ENCODE measurements at regions not wholly inside any gene's neighbourhood (a gene's known extent, or its start where the extent isn't known, plus 50 kb on each side); places are given as distances from the start of the nearest gene placed in this dataset.

DNA sequence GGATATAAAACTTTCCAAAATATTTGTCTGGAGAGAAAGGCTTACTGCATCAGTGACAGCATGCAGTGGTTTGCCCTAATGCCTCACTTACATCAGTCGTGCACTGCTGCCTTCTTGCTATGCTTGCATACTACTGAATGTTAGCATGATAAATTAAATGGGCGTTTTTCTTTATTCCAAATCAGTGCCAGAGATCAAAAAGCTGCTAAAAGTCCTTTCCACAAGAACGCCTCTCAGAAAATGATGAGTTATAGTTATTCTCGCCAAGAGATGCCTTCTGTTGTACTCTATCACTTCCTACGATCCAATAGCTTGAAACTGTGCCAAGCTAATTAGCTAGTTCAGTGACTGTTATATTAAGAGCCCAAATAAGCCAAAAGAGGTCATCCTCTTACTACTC lies 345.8 kb upstream of the ROBO2 start:
- intact Hi-C loops (cut with DNase I): no loop called here
- DNase-seq: peak in 1 of 42 donors; percentile 5

DNA sequence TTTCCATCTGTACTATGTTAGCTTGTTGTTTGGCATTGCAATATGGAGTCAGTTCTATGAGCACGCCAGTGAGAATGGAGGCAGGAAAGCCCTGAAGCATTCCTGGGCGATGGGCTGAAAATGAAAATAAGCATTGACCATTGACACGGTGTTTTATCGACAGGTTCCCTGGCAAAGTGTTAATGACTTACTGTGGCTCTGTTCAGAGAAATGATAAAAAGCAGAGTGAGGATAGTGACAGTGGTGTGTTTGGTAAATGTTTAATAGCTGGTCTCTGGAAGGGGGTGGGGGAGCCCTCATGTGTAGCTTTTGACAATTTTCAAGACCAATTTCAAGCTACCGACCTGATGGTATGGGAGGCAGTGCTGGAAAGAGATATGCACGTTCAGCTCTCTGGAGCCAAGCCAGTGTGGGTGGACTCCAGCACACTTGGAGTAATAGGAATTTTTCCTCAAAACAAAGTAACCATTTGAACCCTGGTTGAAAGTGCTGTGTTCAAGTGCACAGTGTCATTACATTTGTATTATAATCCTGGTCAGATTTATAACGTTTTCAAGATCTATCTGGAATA lies 341.7 kb upstream of the ROBO2 start:
- intact Hi-C loops (cut with DNase I): no loop called here

DNA sequence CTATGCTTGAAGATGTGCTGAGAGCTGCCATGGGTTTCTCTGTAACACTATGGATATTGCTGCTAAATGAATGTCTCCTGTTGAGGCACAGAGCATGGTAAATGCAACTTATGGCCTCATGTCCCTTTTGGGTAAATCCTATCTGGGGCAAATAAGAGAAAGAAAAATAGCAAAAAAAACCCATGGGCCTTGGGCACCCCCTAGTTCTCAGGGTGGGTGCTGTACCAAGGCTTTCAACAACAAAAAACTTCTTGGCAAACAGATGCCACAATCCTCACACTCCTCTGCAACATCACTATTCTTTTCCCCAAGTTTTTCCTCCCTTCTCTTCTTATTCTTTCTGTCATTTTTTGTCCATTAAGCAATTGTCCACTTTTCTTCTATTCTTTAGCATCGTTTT lies 340.1 kb upstream of the ROBO2 start:
- intact Hi-C loops (cut with DNase I): no loop called here

More for the DNA sequence above, 341.7 kb upstream of the ROBO2 start:
- no peak for DNase-seq

DNA sequence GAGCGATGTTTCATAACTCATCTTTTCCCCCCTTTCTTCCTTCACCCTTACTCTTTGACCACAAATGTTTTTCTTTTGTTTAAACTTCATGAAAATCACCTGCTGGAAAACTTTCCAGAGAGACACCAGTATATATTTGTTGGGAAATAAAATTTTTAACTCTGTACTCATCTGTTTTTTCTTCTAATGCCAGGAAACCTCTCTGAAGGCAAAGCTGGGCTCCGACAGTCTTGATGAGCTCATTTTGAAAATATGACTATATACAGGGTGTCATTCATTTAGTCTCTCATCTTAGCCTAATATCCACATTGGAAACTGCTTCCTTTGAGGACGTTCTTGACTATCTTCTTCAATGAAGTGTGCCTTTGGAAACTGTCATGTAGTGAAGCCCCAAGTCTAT lies 339.6 kb upstream of the ROBO2 start:
- DNase-seq: no peak
- intact Hi-C loops (cut with DNase I): no loop called here

More for the DNA sequence above, 340.1 kb upstream of the ROBO2 start:
- no peak for DNase-seq

DNA sequence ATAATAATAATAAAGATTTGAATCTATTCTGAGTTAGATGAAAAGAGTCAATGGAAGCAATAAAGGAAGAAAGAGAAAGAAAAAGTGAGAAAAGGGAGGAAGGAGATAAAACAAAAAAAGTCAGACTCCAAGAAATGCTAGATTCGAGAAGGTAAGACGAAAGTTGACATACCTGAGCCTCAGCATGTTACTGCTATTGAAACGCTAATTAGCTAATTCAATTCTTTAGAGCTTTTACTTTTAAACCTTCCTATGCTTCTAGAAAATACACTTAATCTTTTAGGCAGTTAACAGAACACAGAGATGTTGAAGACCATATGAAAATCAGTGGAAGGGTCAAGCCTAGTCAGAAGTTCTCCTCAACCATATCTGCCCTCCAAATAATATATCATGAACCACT lies 337.2 kb upstream of the ROBO2 start:
- intact Hi-C loops (cut with DNase I): no loop called here
- no peak for DNase-seq

DNA sequence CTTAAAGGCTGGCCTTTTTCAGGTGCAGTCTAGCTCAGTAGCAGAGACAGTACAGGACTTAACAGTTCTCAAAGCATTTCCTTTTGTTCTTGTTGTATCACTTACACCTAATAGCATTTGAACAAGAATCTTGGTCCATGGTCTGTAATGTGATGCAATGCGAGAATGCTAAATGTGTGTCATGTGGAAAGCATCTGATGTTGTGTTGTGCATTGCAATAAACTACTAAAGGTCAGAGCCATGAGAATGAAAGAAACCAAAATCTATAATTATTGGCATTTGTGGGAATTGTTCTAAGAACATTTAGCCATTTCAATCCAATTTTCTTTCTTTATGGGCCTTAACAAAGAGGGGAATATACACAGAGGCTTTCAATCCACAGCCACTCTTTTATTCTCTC lies 324.5 kb upstream of the ROBO2 start:
- DNase-seq: no peak

DNA sequence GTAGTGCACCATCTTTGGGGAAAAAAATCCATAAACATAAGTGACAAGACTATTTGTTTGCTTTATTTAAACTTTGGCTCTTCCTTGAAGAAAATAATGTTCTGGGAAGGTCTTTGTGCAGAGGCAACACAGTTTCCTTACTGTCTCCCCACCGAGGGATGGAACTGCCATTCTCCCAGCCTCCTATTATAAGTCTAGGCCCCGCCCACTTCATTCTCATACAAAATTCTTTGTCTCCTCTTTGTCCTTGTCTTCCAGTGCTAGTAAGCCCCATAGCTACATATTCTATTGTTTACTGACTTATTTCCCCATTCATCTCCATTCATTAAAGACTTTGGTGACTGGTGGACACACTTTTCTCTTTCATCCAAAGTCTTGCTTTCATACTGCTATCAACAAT lies 316.5 kb upstream of the ROBO2 start:
- intact Hi-C loops (cut with DNase I): no loop called here
- no peak for DNase-seq

More for the DNA sequence above, 324.5 kb upstream of the ROBO2 start:
- intact Hi-C loops (cut with DNase I): no loop called here

DNA sequence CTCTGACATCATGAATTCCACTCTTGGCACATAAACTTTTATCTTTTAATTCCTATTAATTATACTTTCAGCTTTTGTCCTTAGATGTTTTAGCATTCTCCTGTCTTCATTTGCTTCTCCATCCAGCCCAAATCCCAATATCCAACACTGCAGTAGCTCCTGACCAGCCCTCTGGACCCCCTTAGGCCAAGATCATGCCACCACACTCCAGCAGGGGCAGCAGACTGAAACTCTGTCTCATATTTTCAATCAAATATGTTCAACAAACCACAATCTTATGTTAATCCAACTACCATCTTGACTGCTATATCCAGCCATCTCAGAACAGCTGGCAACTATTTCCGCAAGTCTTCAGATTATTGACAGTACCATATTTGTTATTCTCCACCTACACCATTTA lies 315.8 kb upstream of the ROBO2 start:
- DNase-seq: no peak
- intact Hi-C loops (cut with DNase I): no loop called here

DNA sequence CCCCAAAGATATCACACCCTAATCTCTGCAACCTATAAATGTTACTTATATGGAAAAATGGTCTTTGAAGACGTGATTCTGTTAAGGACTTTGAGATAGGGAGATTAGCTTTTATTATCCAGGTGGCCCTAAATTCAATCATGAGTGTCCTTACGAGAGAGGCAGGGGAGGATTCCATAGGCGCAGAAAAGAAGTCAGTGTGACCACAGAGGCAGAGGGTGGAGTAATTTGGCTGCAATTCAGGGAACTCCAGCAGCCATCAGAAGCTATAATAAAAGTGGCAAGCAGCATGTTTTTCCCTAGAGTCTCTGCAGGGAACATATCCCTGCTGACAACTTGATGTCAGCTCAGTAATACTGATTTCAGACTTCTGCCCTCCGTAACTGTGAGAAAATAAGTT lies 315.2 kb upstream of the ROBO2 start:
- intact Hi-C loops (cut with DNase I): no loop called here
- no peak for DNase-seq

DNA sequence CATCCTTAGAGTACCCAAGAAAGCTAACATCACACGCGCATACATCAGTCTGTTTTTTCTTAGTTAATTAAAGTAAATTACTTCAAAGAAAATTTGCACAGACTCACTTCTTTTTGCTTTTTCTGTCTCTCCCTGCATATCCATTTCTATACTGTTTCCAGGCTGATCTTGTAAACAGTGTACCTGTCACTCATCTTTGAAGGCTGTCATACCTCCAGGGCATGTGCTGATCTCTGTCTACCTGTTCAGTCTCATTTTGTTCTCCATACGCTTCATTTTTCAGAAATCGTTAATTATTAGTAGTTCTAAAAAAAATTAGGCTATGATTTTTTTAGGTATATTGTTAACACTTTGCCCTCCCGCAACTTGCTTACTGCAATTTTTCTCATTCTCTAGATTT lies 313.9 kb upstream of the ROBO2 start:
- intact Hi-C loops (cut with DNase I): no loop called here
- DNase-seq: no peak

DNA sequence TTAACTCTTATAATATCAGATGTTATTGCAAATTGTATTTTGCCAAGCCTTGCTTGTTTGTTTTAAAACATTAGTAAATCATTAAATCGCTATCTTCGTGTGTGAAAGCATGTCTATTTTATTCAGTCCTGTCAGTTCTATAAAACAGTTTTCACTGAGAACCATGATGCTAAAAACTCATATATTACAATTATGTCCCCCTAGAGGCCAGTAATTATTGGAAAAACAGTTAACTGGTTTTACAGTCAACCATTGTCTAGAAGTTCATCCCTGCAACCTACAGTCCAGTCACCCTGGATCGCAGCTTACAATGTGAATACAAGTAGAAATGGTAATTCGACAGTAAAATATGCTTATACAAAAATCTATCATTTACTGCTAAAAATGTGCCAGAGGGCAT lies 311.5 kb upstream of the ROBO2 start:
- no peak for DNase-seq
- intact Hi-C loops (cut with DNase I): no loop called here

DNA sequence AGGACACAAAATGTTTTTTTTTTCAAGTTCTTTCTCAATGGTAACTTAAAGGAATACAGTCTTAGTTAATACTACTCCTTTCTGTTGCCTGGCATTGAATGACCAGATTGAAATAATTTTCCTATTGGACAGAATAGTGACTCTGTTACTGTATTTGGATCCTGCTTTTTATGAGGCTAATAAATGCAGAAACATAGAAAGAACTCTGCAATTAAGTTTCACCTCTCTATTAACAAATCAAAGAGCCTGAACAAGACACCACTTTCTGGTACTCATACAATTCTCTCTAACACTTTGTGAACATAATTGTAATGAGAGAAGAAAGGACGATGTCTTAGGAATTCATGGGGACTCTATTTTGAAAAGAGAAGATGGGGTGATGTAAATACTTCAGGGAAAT lies 308.4 kb upstream of the ROBO2 start:
- intact Hi-C loops (cut with DNase I): no loop called here
- no peak for DNase-seq

DNA sequence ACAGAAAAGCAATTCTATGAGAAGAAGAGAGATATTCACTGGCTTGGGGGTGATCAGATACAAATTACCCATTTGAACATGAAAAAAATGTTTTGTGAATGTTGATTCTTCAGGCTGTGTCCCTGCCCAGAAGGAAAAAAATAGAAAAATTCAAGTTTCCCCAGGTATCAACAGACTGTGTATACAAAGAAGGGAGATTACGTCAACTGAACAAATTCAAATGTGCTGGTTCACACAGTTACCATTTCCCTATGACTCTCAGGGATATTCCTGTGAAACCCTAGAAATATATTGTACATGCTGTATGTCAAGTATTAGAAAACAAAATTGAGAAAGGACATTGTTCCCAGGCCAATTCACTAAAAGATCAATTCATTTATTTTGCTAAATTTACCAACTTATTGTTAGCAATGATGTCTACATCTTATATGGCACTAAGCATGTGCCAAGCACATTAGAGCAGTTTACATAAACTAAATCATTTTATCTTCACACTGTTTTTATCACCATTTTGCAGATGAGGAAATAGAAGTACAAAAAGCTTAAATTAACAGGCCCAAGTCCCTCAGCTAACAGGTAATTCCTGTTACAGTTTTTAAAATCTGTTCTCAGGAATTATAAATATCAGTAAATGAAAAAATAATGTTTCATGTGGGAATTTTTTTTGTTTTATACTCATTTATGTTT lies 306.7 kb upstream of the ROBO2 start:
- intact Hi-C loops (cut with DNase I): no loop called here
- DNase-seq: no peak

DNA sequence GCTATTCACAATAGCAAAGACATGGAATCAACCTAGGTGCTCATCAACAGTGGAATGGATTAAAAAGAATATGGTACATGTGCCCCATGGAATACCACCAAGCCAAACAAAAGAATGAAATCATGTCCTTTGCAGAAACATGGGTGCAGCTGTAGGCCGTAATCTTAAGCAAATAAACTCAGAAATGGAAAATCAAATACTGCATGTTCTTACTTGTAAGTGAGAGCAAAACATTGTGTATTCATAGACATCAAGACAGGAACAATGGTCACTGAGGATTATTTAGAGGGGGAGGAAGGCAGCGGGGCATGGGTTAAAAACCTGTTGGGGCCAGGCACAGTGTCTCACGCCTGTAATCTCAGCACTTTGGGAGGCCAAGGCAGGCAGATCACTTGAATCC lies 304.7 kb upstream of the ROBO2 start:
- intact Hi-C loops (cut with DNase I): no loop called here
- DNase-seq: no peak

DNA sequence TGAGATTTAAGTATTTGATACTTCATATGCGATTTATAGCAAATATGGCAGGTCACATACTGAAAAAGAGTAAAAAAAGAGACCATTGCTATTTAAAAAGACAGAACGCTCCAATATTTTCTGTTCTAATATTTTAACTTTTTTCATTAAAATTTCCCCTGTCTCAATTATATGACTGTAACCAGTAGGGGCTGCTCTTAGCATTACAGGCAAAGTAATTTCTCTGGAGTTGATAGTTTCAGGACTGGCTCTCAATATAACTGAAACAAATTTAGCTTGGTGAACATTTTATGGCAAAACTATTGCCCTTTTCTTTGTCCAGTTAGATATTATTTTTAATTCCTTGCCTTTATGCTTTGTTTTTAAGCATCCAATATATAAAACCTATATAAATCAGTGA lies 286.3 kb upstream of the ROBO2 start:
- intact Hi-C loops (cut with DNase I): no loop called here
- no peak for DNase-seq

DNA sequence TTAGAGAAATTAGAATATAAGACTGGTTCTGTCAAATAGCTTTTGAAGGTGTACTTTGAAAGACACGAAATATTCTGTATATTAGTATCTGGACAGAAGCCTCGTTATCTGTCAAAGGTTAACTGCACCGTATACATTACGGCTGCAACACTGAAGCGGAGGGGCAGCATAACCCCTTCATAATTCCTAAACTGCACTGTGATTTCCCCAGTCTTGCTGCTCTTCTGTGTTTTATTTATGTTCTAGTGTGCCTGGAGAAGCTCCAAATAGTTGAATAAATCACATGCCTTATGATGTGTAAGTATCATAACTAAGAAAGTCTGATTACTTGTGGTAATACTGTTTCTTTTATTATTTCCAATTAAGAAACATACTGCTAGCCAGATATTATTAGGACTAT lies 285.7 kb upstream of the ROBO2 start:
- intact Hi-C loops (cut with DNase I): no loop called here

DNA sequence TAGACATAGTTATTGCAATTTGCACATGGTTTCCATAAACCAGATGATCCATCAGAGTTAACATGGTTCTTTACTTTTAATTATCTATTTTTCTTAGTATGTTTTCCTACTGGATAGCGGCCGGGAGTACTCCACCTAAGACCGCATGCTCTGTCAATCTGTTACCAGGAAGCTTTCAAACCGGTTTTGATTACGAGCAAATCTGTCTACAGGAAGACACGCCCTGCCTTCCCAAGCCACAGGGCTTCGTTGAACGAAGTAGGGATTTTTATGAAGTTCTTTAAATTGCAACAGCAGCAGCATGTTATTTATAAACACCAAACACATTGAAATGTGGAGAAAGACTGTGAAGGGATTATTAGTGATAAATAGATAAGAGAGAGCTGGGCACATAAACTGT lies 283.3 kb upstream of the ROBO2 start:
- no peak for DNase-seq
- intact Hi-C loops (cut with DNase I): no loop called here

More for the DNA sequence above, 285.7 kb upstream of the ROBO2 start:
- no peak for DNase-seq

DNA sequence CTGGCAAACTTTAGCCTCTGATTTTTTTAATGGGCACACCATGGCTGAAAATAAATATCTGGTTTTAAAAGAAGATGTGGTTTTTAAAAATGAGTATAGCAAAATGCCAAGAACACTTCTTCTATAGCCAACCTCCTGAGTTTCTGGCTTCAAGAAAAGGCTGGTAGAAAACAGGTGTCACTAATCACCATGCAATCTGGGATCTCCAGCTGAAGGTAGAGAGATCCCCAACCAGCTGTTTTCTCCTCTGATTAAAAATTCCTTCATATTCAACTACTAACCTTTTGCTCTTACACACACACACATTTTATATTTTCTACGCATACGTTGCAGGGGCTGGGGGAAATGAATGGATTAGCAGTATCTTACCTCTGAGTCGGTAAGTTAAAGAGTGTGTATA lies 279.6 kb upstream of the ROBO2 start:
- DNase-seq: no peak
- intact Hi-C loops (cut with DNase I): no loop called here

DNA sequence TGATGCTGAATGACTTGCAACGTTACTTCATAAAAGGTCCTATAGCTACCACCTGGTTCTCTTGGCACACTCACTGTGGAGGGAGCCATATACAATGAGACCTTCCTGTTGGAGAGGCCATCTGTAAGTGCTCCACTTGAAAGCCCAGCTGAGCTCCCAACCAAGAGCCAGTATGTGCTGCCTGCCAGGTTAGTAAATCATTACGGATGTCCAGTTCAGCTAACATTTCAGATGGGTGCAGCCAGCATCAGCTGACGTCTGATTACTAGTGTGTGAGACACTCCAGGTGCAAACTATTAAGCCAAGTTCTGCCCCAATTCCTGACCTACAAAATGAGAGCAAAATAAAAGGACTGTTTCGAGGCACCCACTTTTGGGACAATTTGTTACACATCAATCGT lies 274.4 kb upstream of the ROBO2 start:
- DNase-seq: peak in 1 of 42 donors; percentile 37
- intact Hi-C loops (cut with DNase I): no loop called here

DNA sequence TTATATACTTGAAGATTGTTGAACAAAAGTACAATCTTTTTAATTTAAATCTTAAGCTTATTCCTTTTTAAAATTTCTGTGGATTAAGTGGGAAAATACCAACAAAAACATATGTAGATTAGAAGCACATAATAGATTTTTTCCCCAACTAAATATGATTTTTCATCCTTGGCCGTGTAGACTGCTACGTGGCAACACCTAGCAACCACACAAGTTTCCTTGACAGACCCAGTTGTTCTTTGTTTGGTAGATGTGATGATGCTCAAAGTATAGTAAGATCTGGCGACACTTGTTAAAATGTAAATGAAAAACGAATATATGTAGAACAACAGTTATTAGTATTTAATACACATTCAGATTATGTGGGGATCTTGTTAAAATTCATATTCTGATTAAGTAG lies 271.0 kb upstream of the ROBO2 start:
- no peak for DNase-seq
- intact Hi-C loops (cut with DNase I): no loop called here

DNA sequence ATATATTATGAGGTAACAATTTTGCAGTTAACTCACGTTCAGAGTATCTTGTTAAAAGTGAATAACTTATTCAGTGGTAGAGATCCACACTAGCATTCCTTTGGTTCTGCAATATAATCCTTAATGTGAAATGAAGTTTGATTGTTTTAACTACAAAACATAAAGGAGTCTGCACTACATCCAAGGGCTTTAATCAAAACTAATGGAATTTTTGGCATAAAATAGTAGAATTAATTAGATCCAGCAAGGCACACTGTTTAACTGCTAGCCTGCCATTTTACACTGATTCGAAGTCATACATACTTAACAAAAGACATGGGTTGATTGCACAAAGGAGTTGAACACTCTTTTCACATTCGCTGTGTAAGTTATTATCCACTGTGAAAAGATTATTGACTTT lies 263.0 kb upstream of the ROBO2 start:
- no peak for DNase-seq
- intact Hi-C loops (cut with DNase I): no loop called here

DNA sequence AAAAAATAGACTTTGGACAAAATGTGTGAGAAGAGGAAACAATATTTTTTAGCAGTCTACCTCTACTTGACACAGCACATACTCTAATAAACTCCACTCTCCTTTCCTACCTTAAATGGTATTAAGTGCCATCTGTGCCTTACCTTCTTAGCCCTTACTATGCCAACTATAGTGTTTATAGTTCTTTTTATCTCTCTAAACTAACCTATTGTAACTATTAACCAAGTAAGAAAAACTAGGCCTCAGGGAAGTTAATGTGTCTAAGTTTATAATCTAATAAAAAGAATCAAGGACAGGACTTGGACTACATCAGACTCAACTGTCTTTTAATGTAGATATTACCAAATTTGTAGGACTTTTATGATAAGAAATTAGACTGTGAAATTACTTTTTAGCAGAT lies 251.7 kb upstream of the ROBO2 start:
- no peak for DNase-seq
- intact Hi-C loops (cut with DNase I): no loop called here

Measured in head of caudate nucleus (tissue), 42 donors.